GM21723 (cell line): ENCODE measurements at regions not wholly inside any gene's neighbourhood (a gene's known extent, or its start where the extent isn't known, plus 50 kb on each side); places are given as distances from the start of the nearest gene placed in this dataset.

Source experiments
- ATAC-seq: cut with Tn5 transposase; IDR thresholded peaks from one replicate; pipeline ENCODE4 v1.9.1; 2021; ENCODE audit warnings: mild to moderate bottlenecking, moderate library complexity; ENCODE audit not compliant: unreplicated experiment

DNA sequence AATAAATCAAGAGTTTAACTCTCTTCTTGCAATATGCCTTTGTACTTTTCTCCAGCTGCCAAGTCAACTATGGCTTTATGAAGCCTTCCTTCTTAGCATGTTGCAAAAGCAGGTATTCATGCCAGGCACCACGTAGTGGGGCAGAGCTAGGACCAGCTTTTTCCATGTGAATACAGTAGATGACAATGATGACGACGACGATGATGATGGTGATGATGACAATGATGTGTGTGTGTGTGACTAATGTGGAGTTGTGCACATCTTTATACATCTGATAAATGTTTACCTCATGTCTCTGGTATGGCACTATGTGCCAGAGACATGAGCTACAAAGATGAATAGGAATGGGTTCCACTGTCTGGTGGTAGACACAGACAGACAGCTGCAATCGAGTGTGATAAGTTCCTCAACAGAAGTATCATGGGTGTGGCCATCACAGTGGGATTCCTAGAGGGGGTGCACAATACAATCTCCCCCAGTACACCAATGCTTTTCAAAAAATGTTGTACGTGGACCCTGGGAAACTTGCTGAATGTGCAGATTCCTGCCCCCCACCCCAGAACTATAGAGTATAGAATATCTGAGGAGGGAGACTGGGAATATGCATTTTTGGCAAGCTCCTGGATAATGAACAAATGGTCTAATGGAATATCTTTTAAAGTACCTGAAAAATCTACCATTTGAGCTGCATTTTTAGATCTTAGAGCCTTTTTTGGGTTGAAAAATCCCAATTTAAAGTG is 183.4 kb downstream of the ABCC12 start:
- ATAC-seq: no peak

DNA sequence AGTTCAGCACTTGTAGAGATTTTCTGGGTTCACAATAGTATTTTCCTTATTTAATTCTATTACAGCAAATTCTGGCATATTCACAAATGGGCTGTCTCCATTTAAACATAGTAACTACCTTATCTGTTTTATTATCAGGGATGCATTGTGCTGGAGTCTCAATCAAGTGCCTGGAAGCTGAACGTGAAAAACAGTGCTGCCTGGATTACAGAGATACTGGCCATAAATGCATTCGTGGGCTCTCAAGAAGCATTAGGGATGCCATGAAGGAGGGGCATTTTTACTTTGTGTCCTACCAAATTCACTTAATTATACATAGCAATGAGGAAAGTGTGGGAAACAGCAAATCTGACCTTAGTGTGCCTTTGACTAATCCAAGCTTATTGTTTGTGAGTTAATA is 184.6 kb downstream of the ABCC12 start:
- ATAC-seq: no peak

DNA sequence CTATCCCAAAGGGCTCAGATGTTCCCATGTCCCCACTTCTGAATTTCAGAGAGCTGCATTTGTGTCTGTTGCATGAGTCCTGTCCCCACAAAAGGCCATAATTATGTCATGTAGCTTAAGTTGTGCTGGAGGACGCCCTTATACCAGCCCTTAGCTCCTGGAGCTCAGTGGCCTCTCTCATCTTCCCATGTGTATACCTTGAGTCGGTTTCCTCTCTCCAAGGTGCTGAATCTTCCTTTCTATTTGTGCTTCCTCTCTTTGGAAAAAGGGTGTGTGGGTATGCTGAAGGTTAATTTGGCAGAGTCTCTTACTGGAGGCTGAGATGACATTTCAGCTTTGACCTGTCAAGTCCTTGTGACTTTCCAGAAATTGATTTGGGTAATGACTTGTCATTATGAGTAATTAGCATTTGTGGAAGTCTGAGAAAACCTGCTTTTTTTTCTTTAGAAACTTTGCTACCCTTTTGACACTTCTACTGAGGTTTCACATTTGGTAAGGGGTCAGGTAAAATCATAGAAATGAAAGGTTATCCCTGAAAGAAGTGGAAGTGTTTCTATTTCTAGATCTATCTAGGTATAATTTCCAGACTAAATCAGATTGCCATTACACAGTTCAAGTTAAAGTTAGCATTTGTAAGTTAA is 185.4 kb downstream of the ABCC12 start:
- no peak for ATAC-seq

DNA sequence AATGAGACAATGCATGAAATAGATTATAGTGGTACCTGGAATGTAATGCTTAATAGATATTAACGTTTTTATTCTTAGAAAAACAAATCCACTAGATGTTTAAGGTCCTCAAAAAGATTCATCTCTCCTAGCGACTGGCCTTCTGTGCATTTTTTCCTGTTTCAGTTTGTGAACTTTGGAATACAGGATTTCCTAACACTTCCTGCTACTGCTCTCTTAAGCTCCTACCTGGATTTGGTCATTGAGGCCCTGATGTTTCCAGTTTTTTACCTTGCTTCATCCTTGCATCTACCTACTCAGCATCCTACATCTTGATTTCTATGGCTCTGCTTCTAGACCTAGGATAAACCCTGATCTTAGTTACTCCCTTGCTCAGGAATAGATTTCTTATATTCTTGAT is 188.4 kb downstream of the ABCC12 start:
- no peak for ATAC-seq

DNA sequence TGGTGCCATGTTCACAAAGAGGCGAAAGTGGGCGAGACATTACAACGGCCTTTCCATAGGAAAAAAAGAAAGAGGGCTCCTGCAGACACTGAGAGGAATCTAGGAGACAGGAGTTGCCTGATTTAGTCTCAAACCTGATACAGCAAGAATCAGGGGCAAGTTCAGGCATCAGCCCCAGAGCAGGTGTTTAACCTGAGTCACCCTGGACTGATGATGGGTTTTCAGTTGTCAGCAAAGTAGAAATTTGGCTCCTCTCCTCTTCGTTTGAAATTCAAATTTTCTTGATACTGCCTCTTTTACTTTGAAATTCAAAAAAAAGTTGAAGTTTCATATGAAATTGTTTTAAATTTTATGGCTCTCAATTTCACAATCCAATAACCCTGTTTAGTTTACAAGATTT is 189.5 kb downstream of the ABCC12 start:
- no peak for ATAC-seq

DNA sequence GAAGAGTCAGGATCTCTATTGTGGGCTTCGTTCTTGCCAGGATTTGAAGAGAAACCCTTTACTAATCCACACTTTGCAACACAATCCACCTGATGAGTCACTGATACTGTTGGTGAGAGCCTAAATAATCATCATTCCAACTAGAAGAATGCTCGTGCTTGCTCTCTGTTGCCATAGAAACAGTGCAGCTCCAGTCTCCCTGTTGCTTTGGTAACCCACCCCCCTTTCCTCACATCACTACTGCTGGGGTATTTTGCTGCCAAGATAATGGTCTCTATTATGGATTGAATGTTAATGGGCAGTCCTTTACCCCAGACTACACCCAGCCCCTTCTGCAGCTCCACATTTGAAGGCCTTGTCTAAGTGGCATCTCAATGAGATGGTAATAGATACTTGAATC is 190.4 kb downstream of the ABCC12 start:
- ATAC-seq: no peak

DNA sequence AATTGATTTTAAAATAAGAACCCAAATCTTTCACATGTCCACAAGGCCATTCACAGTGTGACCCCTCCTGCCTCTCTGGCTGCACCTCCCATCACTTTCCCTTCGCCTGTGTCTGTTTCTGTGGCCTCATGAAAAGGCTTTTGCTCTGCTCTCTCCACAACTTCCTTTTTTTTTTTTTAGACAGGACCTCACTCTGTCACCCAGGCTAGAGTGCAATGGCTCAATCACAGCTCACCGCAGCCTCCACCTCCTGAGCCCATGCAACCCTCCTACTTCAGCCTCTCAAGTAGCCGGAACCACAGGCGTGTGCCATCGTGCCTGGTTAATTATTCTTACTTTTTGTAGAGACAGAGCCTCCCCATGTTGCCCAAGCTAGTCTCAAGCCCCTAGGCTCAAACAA is 197.1 kb downstream of the ABCC12 start:
- ATAC-seq: no peak

DNA sequence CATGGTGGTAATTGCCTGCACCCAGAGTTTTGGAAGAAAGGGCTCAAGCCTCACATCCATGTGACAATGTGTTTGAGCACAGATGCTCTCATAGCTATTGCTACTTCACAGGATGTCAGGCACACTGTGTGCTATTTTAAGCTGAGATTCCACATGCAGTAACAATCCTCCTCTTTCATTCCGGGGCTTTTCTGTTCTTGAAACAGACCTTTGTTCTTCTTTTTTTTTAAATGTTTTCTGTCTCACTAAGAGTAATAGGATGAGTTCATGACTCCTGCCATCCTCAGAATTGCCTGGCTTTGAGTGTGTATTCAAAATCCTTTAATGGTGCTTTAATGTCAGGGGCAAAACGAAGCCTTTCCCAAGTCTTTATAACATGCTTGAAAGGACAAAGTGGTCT is 198.9 kb downstream of the ABCC12 start:
- no peak for ATAC-seq

DNA sequence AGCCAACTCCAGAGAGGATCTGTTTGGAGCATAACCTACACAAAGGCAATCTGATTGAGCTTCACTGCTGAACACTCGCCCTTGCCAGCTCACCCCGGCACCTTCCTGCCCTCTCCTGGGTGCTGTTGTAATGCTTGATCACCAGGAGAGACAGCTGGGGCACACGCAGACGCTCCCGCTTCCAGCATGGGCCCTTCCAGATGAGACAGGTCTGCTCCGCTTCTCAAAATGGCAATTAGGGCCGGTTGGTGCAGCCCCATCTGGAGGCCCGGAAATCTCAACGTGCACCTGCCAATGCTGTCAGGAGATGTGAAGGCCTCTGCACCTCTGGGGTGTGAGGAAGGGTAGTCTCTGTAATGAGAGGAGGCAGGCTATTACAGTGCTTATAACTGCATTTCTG is 206.1 kb downstream of the ABCC12 start:
- ATAC-seq: no peak

DNA sequence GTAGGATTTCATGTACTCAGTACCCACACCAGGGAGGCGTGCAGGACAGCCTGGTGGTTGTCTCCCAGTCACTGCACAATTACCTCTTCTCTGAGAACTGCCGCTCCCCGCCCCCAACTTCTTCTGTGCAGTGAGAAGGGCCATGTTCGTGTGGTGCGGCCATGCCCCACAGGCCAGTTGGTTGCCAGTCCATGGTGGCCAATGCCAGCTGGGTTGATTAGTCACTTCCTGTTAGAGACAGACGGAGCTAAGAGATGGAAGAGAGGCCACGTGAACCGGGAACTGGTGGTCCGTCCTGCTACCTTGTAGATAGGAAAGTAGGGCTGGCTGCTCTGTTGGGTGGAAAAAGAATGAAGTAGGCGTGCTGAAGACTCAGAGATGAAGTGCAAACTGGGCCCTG is 206.5 kb downstream of the ABCC12 start:
- no peak for ATAC-seq

DNA sequence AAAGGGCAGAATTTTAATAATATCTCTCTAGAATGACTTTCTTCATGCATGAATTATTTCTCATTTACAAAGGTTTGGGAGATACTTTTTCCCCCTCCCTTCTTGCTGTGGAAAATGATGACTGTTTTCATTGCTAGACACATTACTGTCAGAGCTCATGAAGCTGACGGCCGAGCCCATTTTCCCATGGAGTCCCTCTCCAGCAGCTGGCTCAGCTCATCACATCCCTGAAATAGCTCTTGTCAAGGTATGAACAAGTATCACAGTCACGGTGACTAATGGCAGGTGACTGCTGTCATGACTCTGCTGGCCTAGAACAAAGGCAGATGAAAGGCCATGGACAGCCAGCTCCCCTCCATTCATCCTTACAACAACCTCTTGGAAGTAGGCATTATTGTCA is 208.1 kb downstream of the ABCC12 start:
- no peak for ATAC-seq

DNA sequence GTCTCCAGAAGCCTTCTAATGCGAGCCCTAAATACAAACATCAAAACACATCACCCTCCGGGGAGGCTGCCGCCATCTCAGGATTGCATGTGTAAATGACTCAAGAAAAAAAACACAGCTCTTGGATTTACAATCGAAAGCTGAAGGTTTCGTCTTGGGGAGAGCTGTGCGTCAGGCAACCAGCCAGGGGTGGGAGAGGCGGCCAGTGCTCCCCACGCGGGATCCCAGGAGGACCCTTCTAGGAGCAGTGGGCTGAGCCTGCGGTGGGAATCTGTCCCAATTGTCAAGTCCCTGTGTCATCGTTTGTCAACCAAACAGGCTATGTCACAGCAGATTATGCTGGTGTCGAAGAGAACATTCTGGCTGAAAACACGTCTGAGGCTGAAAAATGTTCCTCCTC is 209.7 kb downstream of the ABCC12 start:
- ATAC-seq: no peak

DNA sequence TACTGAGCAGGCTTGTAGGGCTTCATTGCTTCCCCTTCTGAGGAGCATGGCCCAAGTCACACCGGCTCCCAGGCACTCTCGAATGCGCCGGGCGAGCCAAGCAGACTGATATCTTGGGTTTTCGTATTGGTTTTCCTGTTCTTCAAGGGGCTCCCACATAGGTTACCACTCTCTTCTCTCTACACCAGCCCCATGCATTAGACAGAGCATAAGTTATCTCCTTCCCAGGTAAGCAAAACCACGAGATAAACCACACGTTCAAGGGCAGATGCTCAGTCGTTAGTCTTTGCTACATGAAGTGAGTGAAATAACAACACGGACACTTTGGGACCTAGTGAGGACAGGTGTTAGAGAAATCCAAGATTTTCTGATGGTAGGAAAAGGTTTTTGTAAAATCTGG is 211.2 kb downstream of the ABCC12 start:
- no peak for ATAC-seq

DNA sequence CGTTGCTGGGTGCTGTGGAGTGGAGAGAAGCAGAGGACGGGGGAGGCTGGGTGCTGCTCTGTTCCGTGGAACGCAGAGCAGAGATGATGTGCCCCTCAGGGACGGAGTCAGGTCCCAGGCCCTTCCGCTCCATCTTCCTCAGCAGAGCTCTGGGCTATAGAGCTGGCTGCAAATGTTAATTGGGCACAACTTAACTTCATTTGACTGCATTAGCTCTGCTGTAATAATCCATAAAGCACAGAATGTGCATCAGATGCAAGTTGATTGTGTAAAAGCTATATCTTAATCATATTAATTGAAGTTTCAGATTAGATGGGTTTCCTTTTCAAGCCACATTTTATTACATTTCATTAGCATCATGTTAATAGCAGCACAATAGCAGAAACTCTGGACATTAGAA is 212.6 kb downstream of the ABCC12 start:
- ATAC-seq: no peak

DNA sequence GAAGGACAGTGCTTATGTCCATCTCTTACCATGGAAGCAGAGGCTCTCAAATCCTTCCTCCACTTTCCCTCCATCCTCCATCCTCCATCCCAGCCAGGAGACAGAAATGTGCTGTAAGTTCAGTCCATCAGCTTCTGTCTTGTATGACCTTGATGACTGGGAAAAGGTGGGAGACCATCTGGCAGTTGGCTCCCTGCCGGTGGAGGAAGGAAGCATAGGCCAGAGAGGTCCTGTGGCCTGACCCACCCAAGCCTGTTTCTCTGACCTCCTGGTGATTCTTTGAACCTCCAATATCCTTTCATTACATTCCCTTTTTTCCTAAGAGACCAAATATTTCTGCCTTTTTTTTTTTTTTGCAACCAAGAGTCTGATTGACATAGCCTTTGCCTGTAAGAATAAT is 215.3 kb downstream of the ABCC12 start:
- ATAC-seq: no peak

DNA sequence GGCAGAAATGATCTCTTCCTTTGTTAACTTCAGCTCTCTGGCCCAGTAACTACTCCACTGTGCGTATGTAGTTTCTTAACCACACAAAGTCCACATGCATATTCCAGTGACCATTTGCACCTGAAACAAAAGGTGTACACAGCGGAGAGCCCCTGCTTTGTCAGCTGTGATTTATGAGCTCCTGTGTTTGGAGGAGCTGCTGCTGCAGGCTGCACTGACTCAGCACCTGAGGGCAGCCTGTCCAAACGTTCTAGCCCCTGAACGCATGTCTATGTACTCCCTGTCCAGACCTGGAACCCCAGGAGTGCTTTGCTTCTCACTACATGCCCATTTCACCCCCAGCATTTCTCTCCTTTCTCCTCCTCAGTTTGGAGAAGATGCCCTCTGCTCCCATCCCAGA is 216.1 kb downstream of the ABCC12 start:
- ATAC-seq: no peak

DNA sequence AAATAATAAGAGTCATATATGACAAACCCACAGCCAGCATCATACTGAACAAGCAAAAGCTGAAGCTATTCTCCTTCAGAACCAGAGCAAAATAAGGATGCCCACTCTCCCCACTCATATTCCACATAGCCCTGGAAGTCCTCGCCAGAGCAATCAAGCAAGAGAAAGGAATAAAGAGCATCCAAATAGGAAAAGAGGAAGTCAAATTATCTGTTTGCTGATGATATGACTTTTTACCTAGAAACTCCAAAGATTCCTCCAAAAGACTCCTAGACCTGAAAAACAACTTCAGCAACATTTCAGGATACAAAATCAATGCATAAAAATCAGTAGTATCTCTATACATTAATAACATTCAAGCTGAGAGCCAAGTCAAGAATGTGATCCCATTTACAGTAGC is 217.5 kb downstream of the ABCC12 start:
- ATAC-seq: no peak

DNA sequence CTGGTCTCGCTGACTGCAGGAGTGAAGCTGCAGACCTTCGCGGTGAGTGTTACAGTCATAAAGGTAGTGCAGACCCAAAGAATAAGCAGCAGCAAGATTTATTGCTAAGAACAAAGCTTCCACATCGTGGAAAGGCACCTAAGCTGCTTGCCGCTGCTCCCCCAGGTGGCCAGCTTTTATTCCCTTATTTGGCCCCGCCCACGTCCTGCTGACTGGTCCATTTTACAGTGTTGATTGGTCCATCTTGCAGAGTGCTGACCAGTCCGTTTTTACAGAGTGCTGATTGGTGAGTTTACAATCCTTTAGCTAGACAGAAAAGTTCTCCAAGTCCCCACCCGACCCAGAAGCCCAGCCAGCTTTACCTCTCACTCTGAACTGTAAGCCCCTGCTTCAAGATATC is 227.8 kb downstream of the ABCC12 start:
- no peak for ATAC-seq

DNA sequence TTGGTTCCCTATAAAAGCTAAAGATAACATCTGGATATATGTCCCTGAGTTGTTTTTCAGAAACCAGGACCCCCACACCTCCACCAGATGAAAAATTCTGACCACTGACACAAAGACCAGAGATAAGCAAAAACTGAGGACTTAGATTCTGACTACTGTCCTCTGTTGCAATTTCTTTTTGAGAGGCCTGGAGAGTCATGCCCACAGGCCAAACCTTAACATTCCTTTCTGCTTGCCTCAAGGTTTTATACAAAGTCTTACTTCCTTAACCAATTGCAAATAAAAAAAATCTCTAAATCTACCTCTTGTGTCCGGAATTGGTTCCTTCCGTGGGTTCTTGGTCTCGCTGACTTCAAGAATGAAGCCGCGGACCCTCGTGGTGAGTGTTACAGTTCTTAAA is 228.5 kb downstream of the ABCC12 start:
- ATAC-seq: no peak

DNA sequence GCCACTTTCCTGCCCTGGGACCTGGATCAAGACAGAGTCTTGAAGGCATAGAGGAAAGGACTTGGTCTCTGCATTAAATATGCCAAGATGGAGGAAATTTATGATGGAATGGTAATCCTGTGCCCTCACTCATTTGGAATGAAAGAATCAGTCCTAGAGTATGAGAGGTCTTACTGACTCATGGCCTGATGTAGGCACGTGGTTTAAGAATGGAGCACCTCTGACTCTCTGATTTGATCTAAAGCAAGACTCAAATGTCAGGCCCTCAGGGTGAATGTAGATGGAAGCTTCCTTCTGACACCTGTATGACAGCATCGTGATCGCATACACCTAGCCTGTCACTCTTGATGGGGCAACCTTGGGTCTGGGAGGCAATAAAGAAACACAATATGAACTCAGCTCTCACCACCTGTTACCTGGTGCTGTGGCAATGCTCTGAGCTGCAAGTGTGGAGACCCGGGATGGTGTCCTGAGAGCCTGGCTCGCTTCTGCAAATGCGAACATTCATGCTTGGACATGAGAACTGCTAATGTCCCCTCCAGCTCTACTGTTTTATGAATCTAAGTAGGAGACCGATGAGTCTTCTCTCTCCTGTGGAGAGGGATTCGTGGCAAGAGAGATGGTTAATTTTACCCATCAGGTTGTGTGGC is 229.9 kb downstream of the ABCC12 start:
- ATAC-seq: no peak

DNA sequence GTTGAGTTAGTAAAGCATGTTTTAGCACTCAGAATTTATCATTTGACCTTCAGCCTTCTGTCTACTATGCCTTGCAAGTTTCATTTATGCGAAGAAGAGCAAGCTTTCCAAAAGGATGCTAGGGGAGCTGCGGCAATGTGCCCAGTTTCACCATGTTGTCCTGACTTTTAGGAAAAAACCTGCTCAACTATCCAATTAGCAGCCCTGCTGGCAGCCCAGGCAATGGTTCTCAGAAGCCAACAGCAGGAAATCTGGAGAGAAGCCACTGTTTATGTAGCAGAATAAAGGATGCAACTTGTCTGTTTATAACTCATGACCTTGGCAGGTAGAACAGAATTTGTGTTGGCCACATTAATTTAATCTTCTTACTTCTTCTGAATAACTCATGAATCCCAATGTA is 230.8 kb downstream of the ABCC12 start:
- ATAC-seq: no peak

DNA sequence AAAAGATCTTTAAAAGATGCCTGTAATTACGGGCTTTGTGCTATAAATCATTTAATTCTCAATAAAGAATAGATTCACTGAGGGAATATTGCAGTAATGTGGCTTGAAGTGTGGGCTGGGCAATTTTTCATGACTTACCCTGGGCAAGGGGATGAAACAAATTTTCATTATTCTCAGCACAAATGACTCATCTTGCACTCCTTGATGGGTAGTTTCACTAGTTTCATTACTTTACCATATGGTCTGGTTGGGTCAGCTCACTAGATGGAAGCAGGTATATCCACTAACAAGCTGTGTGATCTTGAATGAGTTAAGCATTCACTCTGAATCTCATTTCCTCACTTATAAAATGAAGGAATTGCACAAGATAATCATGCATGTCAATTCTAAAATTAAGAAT is 234.3 kb downstream of the ABCC12 start:
- ATAC-seq: no peak
